DOHH2 (cell line): ENCODE measurements at regions not wholly inside any gene's neighbourhood (a gene's known extent, or its start where the extent isn't known, plus 50 kb on each side); places are given as distances from the start of the nearest gene placed in this dataset.

Source experiments
- EZH2phosphoT487 ChIP-seq: fragments of 200-600 bp; sonication (generic); IDR thresholded peaks from 2 replicates; pipeline ENCODE4 v1.6.1; 2017; ENCODE audit warnings: borderline replicate concordance, mild to moderate bottlenecking, antibody characterized with exemption, low read length, moderate library complexity, mixed read lengths
- TF ChIP-seq, protein P1 (sequence below): fragments of 200-600 bp; sonication (generic); IDR thresholded peaks from one replicate; pipeline ENCODE4 v1.5.1; 2014; ENCODE audit warnings: antibody characterized with exemption, mild to moderate bottlenecking, low read depth, low read length; ENCODE audit not compliant: poor library complexity, severe bottlenecking

DNA sequence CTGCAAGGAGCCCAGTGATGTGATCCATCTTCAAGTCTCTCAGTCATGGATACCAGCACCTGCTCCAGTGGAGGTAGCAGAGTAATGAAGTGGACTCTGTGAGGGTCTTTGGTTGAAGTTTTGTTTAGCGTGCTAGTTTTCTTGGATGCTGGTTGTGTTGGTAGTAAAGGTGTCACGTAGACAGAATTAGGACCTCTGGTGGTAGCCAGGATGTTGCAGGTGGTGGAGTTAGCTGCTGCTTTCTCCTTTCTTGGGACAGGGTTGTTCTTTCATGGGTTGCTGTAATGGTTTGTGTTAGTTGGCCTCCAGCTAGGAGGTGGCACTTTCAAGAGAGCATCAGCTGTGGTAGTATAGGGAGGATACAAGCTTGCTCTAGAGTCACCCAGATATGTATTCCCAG lies 125.2 kb downstream of the ANXA2 start:
- TF ChIP-seq, protein P1, sequence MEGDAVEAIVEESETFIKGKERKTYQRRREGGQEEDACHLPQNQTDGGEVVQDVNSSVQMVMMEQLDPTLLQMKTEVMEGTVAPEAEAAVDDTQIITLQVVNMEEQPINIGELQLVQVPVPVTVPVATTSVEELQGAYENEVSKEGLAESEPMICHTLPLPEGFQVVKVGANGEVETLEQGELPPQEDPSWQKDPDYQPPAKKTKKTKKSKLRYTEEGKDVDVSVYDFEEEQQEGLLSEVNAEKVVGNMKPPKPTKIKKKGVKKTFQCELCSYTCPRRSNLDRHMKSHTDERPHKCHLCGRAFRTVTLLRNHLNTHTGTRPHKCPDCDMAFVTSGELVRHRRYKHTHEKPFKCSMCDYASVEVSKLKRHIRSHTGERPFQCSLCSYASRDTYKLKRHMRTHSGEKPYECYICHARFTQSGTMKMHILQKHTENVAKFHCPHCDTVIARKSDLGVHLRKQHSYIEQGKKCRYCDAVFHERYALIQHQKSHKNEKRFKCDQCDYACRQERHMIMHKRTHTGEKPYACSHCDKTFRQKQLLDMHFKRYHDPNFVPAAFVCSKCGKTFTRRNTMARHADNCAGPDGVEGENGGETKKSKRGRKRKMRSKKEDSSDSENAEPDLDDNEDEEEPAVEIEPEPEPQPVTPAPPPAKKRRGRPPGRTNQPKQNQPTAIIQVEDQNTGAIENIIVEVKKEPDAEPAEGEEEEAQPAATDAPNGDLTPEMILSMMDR, result no peak
- TF ChIP-seq EZH2phosphoT487, result no peak
